NCI-H1092 treated with DMSO at 0.1 percent for 48 hours (cell line): ENCODE measurements at regions not wholly inside any gene's neighbourhood (a gene's known extent, or its start where the extent isn't known, plus 50 kb on each side); places are given as distances from the start of the nearest gene placed in this dataset.
A peak's percentile ranks its signal among the peaks of the same experiment; 100 is the strongest.

Experiments used
- DNase-seq: peaks from one replicate; lab custom pipeline; 2025; lab: John Stamatoyannopoulos, UW

DNA sequence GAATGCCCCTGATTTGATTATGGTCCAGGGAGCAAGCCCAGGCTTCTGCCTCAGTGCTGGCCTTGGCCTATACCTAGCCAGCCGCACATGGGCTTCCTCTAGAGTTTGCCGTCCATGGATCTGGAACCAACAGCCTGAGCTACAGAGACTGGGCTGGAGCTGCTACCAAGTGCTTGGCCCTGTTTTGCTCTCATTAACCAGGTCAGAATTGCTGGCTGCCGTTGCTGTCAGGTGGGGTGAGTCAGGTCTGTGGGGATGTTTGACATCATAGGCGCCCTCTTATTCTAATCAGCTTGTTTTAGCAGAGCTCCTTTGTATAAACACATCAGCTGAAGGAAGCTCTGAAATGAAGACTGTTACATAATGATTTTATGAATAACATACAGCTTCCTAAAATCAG is 83.1 kb upstream of the PHACTR2 start:
- DNase-seq = no peak

DNA sequence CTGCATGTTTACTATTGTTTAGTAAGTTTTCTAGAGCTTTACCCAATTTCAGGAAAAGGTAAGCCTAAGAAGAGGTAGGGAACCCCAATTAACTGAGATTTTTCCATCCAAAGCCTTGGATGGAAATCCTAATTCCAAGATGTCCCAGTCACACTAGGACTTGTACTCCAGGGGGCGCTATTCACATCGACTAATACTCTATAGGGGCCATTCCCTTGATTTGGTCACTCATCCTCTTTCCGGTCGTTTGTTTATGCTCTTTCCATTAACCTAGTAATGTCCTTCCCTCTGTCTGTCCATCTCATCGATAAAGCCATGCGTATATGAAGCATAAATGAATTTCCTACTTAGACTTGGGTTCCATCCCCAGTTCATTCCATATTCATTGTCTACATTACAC is 80.8 kb upstream of the FUCA2 start:
- DNase-seq = no peak

DNA sequence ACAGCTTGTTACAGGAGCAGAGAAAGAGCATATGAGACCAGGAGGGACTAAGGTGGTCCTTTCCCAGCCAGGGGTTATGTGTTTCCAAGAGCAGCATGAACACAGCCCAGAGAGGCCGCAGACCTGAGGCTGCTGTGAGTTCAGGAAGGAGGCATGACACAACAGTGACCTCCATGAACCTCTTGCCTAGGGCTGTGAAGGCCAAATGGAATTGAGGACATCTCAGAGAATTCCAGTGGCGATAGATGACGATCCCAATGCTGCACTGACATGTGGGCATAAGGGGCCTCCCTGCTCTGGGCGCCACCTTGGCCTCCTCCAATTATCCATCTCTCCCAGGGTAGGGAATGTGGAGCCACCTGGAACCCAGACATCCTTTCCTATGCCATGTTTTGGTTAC is 79.9 kb upstream of the FUCA2 start:
- no peak for DNase-seq

DNA sequence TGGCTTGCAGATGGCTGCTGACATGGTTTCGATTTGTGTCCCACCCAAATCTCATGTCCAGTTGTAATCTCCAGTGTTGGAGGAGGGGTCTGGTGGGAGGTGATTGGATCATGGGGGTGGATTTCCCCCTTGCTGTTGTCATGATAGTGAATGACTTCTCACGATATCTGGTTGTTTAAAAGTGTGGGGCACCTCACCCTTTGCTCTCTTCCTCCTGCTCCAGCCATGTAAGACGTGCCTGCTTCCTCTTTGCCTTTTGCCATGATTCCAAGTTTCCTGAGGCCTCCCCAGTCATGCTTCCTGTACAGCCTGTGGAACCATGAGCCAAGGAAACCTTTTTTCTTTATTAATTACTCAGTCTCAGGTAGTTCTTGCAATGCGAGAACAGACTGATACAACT is 77.6 kb upstream of the FUCA2 start:
- DNase-seq = no peak

DNA sequence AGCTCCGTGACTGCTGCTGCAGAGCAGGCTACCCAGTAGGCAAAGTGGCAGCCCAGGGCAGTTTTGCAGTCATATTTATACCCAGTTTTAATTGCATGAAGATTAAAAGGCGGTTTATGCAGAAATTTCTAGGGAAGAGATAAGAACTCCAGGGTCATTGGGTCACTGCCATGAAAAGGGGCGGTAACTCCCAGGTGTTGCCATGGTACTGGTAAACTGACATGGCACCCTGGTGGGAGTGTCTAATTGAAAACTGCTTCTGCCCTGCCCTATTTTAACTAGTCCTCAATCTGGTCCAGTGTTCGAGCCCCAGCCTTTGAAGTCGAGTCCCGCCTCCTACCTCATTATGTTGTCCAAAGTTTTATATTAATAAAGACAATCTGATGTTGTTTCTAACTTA is 75.0 kb upstream of the FUCA2 start:
- DNase-seq = no peak

DNA sequence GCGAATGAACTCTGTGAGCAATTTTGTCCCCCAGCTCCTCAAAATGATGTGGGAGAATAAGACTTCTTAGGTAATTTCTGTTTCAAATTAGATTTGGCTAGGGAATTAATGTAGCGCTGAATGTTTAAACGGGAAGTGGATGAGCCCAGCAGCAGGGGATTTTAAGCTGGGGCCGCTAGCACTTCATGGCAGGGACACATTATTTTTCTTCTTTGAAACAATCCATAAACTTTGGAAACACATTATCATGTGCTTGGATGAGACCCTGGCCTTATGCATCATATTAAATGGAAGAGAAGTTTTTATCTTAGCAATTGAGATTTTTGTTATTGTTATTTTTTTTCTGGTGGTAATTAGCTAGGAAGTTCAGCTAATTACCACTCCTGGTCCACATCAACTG is 74.2 kb upstream of the FUCA2 start:
- DNase-seq = no peak

DNA sequence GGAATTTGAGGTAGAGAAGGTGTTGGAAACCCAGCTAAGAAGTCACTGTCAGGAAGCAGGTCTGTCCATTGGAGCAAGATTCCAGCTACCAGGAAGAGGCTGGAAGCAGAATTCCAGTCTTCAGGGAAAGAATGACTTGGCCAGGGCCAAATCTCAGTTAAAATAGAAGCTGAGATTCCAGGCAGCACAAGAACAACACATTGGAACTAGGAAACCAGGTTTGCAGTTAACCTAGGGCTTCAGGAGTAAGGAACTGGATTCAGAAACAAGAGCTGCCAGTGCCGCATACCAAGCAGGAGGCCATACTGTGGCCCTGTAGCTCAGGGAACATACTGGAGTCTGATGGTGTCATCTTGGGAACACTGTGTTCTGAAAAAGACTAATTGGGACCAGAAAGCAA is 73.7 kb upstream of the FUCA2 start:
- DNase-seq = no peak

DNA sequence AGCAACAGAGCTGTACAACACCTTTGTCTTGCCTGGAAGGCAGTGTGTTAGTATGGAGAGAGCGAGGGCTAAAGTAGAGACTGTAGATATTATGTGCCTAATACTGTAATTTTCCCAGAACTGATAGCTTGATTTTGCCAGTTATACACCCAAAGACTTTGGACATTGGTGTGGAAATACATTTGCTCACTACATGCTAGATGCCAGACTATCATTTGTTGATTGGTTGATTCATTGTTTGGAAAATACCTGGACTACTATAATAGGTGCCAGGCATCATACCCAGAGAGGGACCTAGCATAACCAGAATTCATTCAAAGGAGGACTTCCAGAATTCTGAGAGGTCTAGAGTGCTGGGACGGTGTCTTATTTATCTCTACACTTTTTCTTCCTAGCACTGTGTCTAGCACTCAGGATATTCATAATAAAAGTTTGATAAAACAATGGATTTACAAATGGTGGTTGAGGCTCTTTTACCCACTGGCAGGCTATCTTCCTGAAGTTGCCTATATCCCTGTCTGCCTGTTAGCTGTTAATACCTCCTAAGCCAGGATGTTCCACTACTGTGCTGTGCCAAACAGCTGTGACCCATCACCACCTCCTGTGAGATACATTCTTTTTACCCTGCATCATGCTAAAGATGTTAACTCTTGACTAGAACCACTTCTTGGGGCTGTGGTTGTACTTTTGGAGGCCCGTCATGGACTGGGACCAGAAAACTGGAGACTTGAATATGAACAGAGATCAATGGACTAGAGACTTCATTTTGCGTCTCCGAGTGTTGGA is 72.2 kb upstream of the FUCA2 start:
- no peak for DNase-seq

DNA sequence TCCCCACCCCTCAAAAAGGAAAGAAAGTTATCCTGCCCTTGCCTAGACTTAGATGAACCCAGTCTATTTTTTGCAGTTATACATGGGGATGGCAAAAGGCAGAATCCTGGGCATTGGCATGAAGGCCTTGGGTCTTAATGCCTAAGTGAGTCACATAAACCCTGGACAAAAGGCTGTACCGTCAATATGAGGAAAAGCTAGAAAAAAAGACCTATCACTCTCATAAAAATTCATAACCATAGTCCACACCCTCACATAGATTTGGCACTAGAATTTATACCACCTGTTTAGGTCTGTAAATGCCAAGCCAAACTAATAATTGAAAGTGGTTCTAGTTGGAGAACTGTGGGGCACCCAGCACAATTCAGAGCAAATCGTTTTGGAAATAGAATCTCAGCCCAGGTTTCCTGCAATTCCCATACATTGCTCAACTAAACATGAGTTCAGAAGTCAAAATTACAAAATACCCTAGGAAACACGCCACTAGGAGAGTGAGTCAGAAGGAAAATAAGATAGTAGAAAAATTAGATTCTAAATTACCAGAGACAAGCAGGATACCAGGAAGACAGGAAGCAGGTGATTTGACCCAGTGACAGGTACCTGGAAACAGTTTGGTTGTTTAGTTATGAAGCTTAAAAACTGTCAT is 70.4 kb upstream of the FUCA2 start:
- DNase-seq = no peak

DNA sequence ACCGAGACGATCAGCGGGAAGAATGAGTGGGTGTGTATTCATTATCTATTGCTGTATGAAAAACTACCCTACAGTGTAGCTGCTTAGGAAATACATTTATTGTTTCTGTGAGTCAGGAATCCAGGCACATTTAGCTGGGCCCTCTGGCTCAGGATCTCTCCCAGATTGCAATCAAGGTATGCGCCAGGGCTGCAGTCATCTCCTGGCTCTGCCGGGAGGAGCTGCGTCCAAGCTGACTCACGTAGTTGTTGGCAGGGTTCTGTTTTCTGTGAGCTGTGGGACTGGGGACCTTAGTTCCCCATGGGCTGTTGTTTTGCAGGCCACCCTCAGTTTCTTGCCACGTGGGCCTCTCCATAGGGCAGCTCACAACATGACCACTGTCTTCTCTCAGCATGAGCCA is 68.2 kb upstream of the FUCA2 start:
- no peak for DNase-seq

DNA sequence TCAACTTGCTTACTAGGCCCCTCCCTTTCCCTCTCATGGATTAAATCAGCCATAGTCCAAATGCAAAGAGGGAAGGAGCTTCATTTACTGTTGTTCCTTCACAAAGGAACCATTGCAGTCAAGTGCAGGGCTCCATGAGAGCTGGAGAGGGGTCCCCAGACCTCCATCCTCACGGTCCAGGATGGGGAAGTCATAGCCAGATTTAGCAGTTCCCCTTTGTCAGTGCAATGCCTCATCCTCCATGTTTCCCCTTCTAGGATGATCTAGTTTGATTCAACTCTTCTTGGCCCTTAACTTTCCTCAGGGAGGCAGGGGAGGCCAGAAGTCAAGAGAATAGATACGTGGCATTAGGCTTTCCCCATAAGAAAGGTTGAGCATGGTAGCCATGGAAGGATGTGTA is 66.5 kb upstream of the FUCA2 start:
- no peak for DNase-seq

DNA sequence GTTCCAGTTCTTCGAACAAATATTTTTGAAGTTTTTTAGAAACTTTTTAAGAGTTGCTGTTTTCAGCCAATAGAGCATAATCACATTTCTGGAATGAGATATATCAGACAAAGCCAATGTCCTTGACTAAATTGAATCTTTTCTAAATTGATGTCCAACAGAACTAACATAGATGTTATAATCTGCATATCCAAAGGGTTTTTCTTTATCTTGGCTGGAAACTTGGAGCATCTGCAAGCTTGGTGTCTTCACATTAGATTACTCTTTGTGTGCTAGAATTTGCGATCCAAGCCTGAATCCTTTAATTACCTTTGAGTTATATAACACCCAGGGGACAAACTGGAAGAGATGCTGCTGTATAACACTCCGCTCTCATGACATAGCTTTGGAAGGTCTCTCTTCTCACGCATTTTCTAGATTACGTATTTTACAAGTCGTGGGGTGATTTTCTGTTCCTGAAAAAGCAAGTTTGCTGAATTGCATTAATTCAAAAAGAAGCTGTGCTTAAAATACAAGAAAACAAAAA is 64.4 kb upstream of the FUCA2 start:
- no peak for DNase-seq

DNA sequence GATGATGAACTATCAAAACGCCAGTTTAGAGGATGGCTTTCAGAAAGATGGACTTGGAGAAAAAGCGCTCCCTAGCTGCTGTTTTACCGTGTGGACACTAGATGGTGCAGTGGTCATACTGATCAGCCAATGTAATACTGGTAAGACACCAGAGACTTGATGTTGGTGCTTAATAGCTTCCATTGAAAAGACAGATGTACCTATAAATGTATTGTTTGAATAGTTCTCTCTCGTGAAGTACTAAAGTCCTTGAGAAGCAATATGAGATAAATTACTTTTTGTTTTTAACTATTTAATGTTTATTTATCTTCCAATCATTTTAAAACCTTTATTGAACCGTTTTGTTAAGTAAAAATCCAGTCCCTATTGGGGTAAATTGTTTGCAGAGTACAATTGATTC is 63.9 kb upstream of the FUCA2 start:
- peak; percentile 68 for DNase-seq

DNA sequence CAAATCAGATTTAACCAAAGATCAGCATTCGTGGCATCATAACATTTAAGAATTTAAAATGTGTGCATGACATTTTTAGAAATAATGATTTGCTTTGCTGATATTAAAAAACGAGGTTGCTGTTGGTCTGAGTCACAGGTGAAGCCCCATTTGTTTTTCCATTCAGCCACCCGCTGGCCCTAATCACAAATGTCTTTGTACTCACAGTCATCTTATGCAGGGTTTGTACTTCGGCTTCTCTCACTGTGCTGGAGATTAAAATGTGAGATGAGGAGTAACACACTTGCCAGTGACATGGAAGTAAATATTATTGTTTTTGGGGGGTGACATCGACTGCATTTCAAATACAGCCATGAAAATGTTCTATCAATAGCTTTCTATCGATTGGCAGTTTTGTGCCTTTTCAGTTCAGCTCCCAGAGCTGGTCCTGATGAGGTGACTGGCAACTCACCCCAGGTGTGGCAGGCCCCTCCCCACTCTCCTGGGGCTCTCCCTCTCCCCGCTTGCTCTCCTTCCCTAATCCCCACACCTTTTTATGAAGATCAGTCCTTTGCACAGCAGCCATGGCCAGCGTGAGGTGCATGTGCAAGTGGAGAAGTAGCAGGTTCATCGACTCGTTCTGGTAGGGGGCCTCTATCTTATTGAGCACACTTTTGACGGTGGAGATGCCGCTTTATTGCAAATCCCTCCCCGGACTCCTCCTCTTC is 58.8 kb upstream of the FUCA2 start:
- no peak for DNase-seq

DNA sequence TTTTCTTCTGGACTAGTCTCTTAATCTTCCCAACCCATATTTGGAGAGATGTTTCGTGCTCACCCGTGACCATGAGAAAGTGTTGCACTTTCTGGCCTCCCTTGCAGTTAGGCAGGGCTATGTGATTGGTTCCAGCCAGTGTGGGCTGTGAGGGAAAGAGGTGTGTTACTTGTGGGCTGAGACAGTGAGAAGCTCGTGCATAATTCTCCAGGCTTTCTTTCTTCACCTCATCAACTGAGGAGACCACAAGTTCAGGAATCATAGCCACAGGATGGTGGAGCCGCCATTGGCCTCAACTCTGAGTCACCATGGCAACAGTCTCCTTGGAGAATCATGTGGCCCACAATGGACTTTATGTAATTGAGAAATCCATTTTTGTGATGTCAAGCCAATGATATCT is 57.5 kb upstream of the FUCA2 start:
- no peak for DNase-seq

DNA sequence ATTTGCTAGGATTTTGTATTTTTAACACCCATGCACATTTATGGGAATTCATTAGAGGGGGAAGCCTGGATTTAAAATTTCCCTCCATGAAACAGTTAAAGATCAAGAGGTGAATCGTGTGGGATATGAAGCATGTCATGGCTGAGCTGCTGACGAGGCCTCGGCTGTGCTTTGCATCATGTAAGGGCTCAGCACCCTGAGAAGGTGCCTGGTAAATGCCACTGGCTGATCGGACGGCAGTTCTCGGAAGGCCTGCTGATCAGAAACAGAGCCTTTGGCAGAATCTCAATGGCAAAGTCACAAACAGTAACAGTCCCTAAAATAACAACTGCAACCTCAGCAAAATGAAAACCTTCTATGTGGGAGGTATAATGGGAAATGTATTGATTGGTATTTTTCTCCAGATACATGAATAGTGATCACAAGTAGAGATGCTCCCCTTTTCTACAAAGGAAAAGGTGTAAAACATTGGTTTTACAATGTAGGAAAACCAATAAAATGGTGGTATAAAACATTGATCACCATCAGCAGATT is 53.0 kb upstream of the FUCA2 start:
- DNase-seq = no peak

DNA sequence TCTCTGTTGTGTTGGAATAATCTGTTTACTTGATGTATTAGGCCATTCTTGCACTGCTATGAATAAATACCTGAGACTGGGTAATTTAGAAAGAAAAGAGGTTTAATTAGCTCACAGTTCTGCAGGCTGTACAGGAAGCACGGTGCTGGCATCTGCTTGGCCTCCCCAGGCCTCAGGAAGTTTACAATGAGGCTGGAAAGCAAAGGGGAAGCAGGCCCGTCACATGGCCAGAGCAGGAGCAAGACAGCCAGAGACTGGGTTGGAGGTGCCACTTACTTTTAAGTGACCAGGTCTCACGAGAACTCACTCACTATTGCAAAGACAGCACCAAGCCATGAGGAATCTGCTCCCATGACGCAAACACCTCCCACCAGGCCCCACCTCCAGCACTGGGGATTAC is 50.6 kb upstream of the FUCA2 start:
- no peak for DNase-seq
